Germinal center (tissue), 1 donor: ENCODE measurements at regions not wholly inside any gene's neighbourhood (a gene's known extent, or its start where the extent isn't known, plus 50 kb on each side); places are given as distances from the start of the nearest gene placed in this dataset.

Experiments
- DNase-seq: peaks from one replicate; pipeline ENCODE4 v3.0.0; 2012; ENCODE audit warnings: mixed read lengths, low spot score

- DNase-seq: no peak
These were observed 335.1 kb upstream of the POM121L12 start for GRCh38 chr7:52700349-52700748.

GRCh38 chr7:52695973-52696595 is 339.3 kb upstream of the POM121L12 start:
- no peak for DNase-seq

- DNase-seq: no peak
These were observed 344.2 kb upstream of the POM121L12 start for GRCh38 chr7:52691257-52691656.

- DNase-seq: no peak
These were observed 345.5 kb upstream of the POM121L12 start for GRCh38 chr7:52689912-52690311.

- no peak for DNase-seq
These were observed 350.1 kb upstream of the POM121L12 start for GRCh38 chr7:52685333-52685732.

GRCh38 chr7:52684388-52684787 is 351.0 kb upstream of the POM121L12 start:
- no peak for DNase-seq

GRCh38 chr7:52682993-52683392 is 352.4 kb upstream of the POM121L12 start:
- no peak for DNase-seq

GRCh38 chr7:52670608-52671225 is 364.7 kb upstream of the POM121L12 start:
- no peak for DNase-seq

GRCh38 chr7:52669031-52669430 is 366.4 kb upstream of the POM121L12 start:
- no peak for DNase-seq

- no peak for DNase-seq
These were observed 367.0 kb upstream of the POM121L12 start for GRCh38 chr7:52668435-52668834.

GRCh38 chr7:52659178-52659577 is 376.3 kb upstream of the POM121L12 start:
- DNase-seq: no peak

GRCh38 chr7:52656098-52656497 is 379.3 kb upstream of the POM121L12 start:
- no peak for DNase-seq

GRCh38 chr7:52652621-52653020 is 382.8 kb upstream of the POM121L12 start:
- DNase-seq: no peak

GRCh38 chr7:52648872-52649271 is 386.6 kb upstream of the POM121L12 start:
- DNase-seq: no peak

- DNase-seq: no peak
These were observed 388.4 kb upstream of the POM121L12 start for GRCh38 chr7:52647046-52647445.

- no peak for DNase-seq
These were observed 395.5 kb upstream of the POM121L12 start for GRCh38 chr7:52639981-52640380.

- DNase-seq: no peak
These were observed 396.3 kb upstream of the POM121L12 start for GRCh38 chr7:52639126-52639525.

GRCh38 chr7:52635021-52635420 is 400.4 kb upstream of the POM121L12 start:
- no peak for DNase-seq

GRCh38 chr7:52620849-52621248 is 414.6 kb upstream of the POM121L12 start:
- DNase-seq: no peak

- no peak for DNase-seq
These were observed 418.9 kb upstream of the POM121L12 start for GRCh38 chr7:52616552-52616951.

GRCh38 chr7:52615021-52615695 is 420.3 kb upstream of the POM121L12 start:
- no peak for DNase-seq

- no peak for DNase-seq
These were observed 425.9 kb upstream of the POM121L12 start for GRCh38 chr7:52609511-52609910.

- no peak for DNase-seq
These were observed 442.7 kb upstream of the POM121L12 start for GRCh38 chr7:52592698-52593097.

GRCh38 chr7:52586704-52587103 is 448.7 kb upstream of the POM121L12 start:
- DNase-seq: no peak
